Endodermal cell (in vitro differentiated cells): ENCODE measurements at regions not wholly inside any gene's neighbourhood (a gene's known extent, or its start where the extent isn't known, plus 50 kb on each side); places are given as distances from the start of the nearest gene placed in this dataset.

Experiments used
- DNase-seq: peaks from one replicate; pipeline ENCODE4 v3.0.0-alpha.2; 2017
- H3K27ac ChIP-seq: 2 replicates; pipeline ENCODE4 v1.5.1; 2013; ENCODE audit warnings: mild to moderate bottlenecking, low read depth, low read length, moderate library complexity
- H3K27me3 ChIP-seq: 2 replicates; pipeline ENCODE4 v1.6.1; 2013; ENCODE audit warnings: mild to moderate bottlenecking, low read length, moderate library complexity; ENCODE audit not compliant: insufficient read depth, control insufficient read depth, poor library complexity, severe bottlenecking
- H3K36me3 ChIP-seq: 2 replicates; pipeline ENCODE4 v1.7.0; 2013; ENCODE audit warnings: mild to moderate bottlenecking, low read length, moderate library complexity; ENCODE audit not compliant: control insufficient read depth, insufficient read depth
- H3K4me1 ChIP-seq: one replicate; pipeline ENCODE4 v1.7.0; 2013; ENCODE audit warnings: low read length; ENCODE audit not compliant: control insufficient read depth, insufficient read depth
- H3K4me3 ChIP-seq: 2 replicates; pipeline ENCODE4 v1.5.1; 2013; ENCODE audit warnings: mild to moderate bottlenecking, low read length, moderate library complexity
- H3K9ac ChIP-seq: 2 replicates; pipeline ENCODE4 v1.6.1; 2013; ENCODE audit warnings: mild to moderate bottlenecking, low read length, moderate library complexity; ENCODE audit not compliant: poor library complexity, severe bottlenecking; ENCODE audit errors: extremely low read depth
- H3K9me3 ChIP-seq: 2 replicates; pipeline ENCODE4 v1.6.1; 2013; ENCODE audit warnings: mild to moderate bottlenecking, low read length, moderate library complexity; ENCODE audit not compliant: control insufficient read depth
- H3K27ac Mint-ChIP-seq: 2 replicates; pipeline ENCODE4 v1.8.0; 2020; ENCODE audit warnings: mixed read lengths
- H3K27me3 Mint-ChIP-seq: 2 replicates; pipeline ENCODE4 v1.8.0; 2021; ENCODE audit warnings: mild to moderate bottlenecking, mixed read lengths; ENCODE audit not compliant: insufficient read depth
- H3K36me3 Mint-ChIP-seq: 2 replicates; pipeline ENCODE4 v1.8.0; 2020; ENCODE audit warnings: low read depth, mixed read lengths
- H3K4me1 Mint-ChIP-seq: 2 replicates; pipeline ENCODE4 v1.8.0; 2020; ENCODE audit warnings: mixed read lengths
- H3K4me3 Mint-ChIP-seq: 2 replicates; pipeline ENCODE4 v1.8.0; 2020; ENCODE audit warnings: mild to moderate bottlenecking, moderate library complexity, mixed read lengths
- H3K9me3 Mint-ChIP-seq: 2 replicates; pipeline ENCODE4 v1.8.0; 2020; ENCODE audit warnings: mild to moderate bottlenecking, mixed read lengths
- CTCF ChIP-seq: fragments of 200-600 bp; sonication (generic); conservative IDR thresholded peaks from 2 replicates; pipeline ENCODE4 v1.5.0; 2021; ENCODE audit warnings: antibody characterized with exemption, mild to moderate bottlenecking
- WGBS, 2 experiments: methylation state at CpG; one replicate each; pipeline versions ENCODE4 v1.1.5 to v1.1.7; 2013; ENCODE audit warnings: missing lambda C conversion rate in 2 of 2, mixed read lengths in 1 of 2; ENCODE audit not compliant: insufficient coverage in 1 of 2, insufficient read length in 1 of 2; 5-methylcytosine and 5-hydroxymethylcytosine counted together

- WGBS, 2 experiments: 80 to 88% methylated on average over 1 to 6 of the region's 6 CpGs
- Mint-ChIP-seq H3K9me3 (no peaks in the 10 kb centered on the region), H3K4me1 (peaks cover 10% of the 10 kb centered on the region), H3K4me3 (no peak overlapping the region), H3K27ac (no peak overlapping the region), H3K36me3 (no peaks in the 10 kb centered on the region), H3K27me3 (no peaks in the 10 kb centered on the region)
- H3K27ac ChIP-seq: no peak overlapping the region
- H3K4me1 ChIP-seq: peaks cover 14% of the 10 kb centered on the region
- H3K4me3 ChIP-seq: no peak overlapping the region
- TF ChIP-seq CTCF: no peak
- H3K9me3 ChIP-seq: no peaks in the 10 kb centered on the region
- H3K27me3 ChIP-seq: no peaks in the 10 kb centered on the region
- DNase-seq: no peak
- no peak overlapping the region for H3K9ac ChIP-seq
- no peaks in the 10 kb centered on the region for H3K36me3 ChIP-seq
These were observed 476.7 kb downstream of the TXNL1 start for GRCh38 chr18:56161566-56162260.

- no peaks in the 10 kb centered on the region for H3K9me3 ChIP-seq
- no peaks in the 10 kb centered on the region for H3K27me3 ChIP-seq
- Mint-ChIP-seq H3K36me3 (no peaks in the 10 kb centered on the region), H3K9me3 (peaks cover 2% of the 10 kb centered on the region), H3K4me3 (no peak overlapping the region), H3K27me3 (no peaks in the 10 kb centered on the region), H3K27ac (no peak overlapping the region), H3K4me1 (peaks cover 10% of the 10 kb centered on the region)
- H3K36me3 ChIP-seq: no peaks in the 10 kb centered on the region
- no peak overlapping the region for H3K4me3 ChIP-seq
- peaks cover 14% of the 10 kb centered on the region for H3K4me1 ChIP-seq
- no peak overlapping the region for H3K9ac ChIP-seq
- H3K27ac ChIP-seq: no peak overlapping the region
- TF ChIP-seq CTCF: no peak
- no peak for DNase-seq
These were observed 479.7 kb downstream of the TXNL1 start for GRCh38 chr18:56158676-56159075.

GRCh38 chr18:56157541-56157940, 480.9 kb downstream of the TXNL1 start:
- Histone ChIP-seq H3K4me3 (no peak overlapping the region), H3K36me3 (no peaks in the 10 kb centered on the region), H3K9ac (no peak overlapping the region), H3K4me1 (peaks cover 11% of the 10 kb centered on the region), H3K9me3 (no peaks in the 10 kb centered on the region), H3K27ac (no peak overlapping the region), H3K27me3 (no peaks in the 10 kb centered on the region)
- DNase-seq: no peak
- Mint-ChIP-seq H3K27me3 (no peaks in the 10 kb centered on the region), H3K27ac (no peak overlapping the region), H3K36me3 (no peaks in the 10 kb centered on the region), H3K4me1 (peaks cover 11% of the 10 kb centered on the region), H3K9me3 (peaks cover 2% of the 10 kb centered on the region), H3K4me3 (no peak overlapping the region)
- TF ChIP-seq CTCF: peak; percentile 32
